PC-3 (cell line): ENCODE measurements at regions not wholly inside any gene's neighbourhood (a gene's known extent, or its start where the extent isn't known, plus 50 kb on each side); places are given as distances from the start of the nearest gene placed in this dataset.

Experiments
- ATAC-seq: fragments of 200-7000 bp; cut with Tn5 transposase; 2 replicates; pipeline ENCODE4 v1.9.1; 2020; ENCODE audit warnings: mild to moderate bottlenecking, moderate library complexity
- BruUV-seq: library from RNA; stranded (reverse); fragments of 400-500 nt; replicated peaks from 2 replicates; lab custom pipeline; 2021; lab: Mats Ljungman, UMichigan
- CTCF ChIA-PET: fragments of 300-600 bp; sonication (Branson Sonifier 250); formaldehyde crosslinking; loops from one replicate; lab custom pipeline; 2022; ENCODE audit warnings: antibody characterized with exemption; lab: Charles Lee
- POLR2A ChIA-PET: fragments of 300-600 bp; sonication (Branson Sonifier 250); formaldehyde crosslinking; loops from one replicate; lab custom pipeline; 2022; ENCODE audit warnings: antibody characterized with exemption; ENCODE audit not compliant: unreplicated experiment; lab: Charles Lee
- DNase-seq: peaks from one replicate; pipeline ENCODE4 v3.0.0-alpha.2; 2015
- H2AFZ ChIP-seq: fragments of 300-600 bp; sonication (generic); 2 replicates; pipeline ENCODE4 v1.6.0; 2016; ENCODE audit warnings: antibody characterized with exemption, low read length
- H3F3A ChIP-seq: fragments of 300-600 bp; sonication (generic); one replicate; pipeline ENCODE4 v1.6.0; 2017; ENCODE audit warnings: antibody characterized with exemption, low read length, control low read depth, mild to moderate bottlenecking; ENCODE audit not compliant: unreplicated experiment
- H3K27ac ChIP-seq: fragments of 300-600 bp; sonication (generic); 2 replicates; pipeline ENCODE4 v1.5.1; 2016; ENCODE audit warnings: mild to moderate bottlenecking, low read length
- H3K27me3 ChIP-seq: fragments of 300-600 bp; sonication (generic); 2 replicates; pipeline ENCODE4 v1.6.1; 2016; ENCODE audit warnings: low read length, mixed read lengths
- H3K36me3 ChIP-seq: fragments of 300-600 bp; sonication (generic); 2 replicates; pipeline ENCODE4 v1.6.1; 2016; ENCODE audit warnings: low read depth, mixed run types, low read length, mixed read lengths
- H3K4me1 ChIP-seq: fragments of 300-600 bp; sonication (generic); 2 replicates; pipeline ENCODE4 v1.5.1; 2016; ENCODE audit warnings: low read length; ENCODE audit not compliant: insufficient read depth
- H3K4me2 ChIP-seq: fragments of 300-600 bp; sonication (generic); 2 replicates; pipeline ENCODE4 v1.6.0; 2016; ENCODE audit warnings: low read length
- H3K4me3 ChIP-seq: fragments of 300-600 bp; sonication (generic); 2 replicates; pipeline ENCODE4 v1.5.1; 2016; ENCODE audit warnings: mild to moderate bottlenecking, low read length, mixed read lengths
- H3K79me2 ChIP-seq: fragments of 300-600 bp; sonication (generic); 2 replicates; pipeline ENCODE4 v1.6.1; 2017; ENCODE audit warnings: low read length, mixed read lengths
- H3K9ac ChIP-seq: fragments of 300-600 bp; sonication (generic); 2 replicates; pipeline ENCODE4 v1.6.0; 2016; ENCODE audit warnings: mild to moderate bottlenecking, low read length
- H3K9me2 ChIP-seq: fragments of 300-600 bp; sonication (generic); replicated peaks from 2 replicates; pipeline ENCODE4 v1.6.1; 2016; ENCODE audit warnings: mixed run types, low read length, mixed read lengths
- H3K9me3 ChIP-seq: fragments of 300-600 bp; sonication (generic); 2 replicates; pipeline ENCODE4 v1.6.1; 2016; ENCODE audit warnings: low read length, mixed read lengths
- H4K20me1 ChIP-seq: fragments of 300-600 bp; sonication (generic); 2 replicates; pipeline ENCODE4 v1.6.1; 2016; ENCODE audit warnings: low read length, mixed read lengths
- CTCF ChIP-seq: fragments of 300-600 bp; sonication (generic); conservative IDR thresholded peaks from 2 replicates; pipeline ENCODE4 v1.5.1; 2017; ENCODE audit warnings: antibody characterized with exemption, low read depth, mild to moderate bottlenecking, low read length
- EZH2 ChIP-seq: fragments of 300-600 bp; sonication (generic); IDR thresholded peaks from one replicate; pipeline ENCODE4 v1.6.1; 2017; ENCODE audit warnings: antibody characterized with exemption, mild to moderate bottlenecking, low read length; ENCODE audit not compliant: unreplicated experiment
- EZH2phosphoT487 ChIP-seq: fragments of 300-600 bp; sonication (generic); IDR thresholded peaks from 2 replicates; pipeline ENCODE4 v1.6.1; 2018; ENCODE audit warnings: mild to moderate bottlenecking, antibody characterized with exemption, low read length, borderline replicate concordance
- intact Hi-C: fragments of 100-400 bp; cut with micrococcal nuclease; formaldehyde crosslinking; loops from 2 replicates; pipeline ENCODE4 v1.9.0; 2023

GRCh38 chr1:81158592-81158991 lies 642.1 kb upstream of the ADGRL2 start:
- ATAC-seq, result no peak
- H2AFZ ChIP-seq, result no peak overlapping the region
- H3K9me2 ChIP-seq, result no peaks in the 10 kb centered on the region
- H4K20me1 ChIP-seq, result no peaks in the 10 kb centered on the region
- H3K4me3 ChIP-seq, result no peak overlapping the region
- H3K9ac ChIP-seq, result no peak overlapping the region
- H3K27ac ChIP-seq, result no peak overlapping the region
- H3F3A ChIP-seq, result no peaks in the 10 kb centered on the region
- ChIA-PET CTCF (no interaction called here), POLR2A (no interaction called here)
- no peaks in the 10 kb centered on the region for H3K9me3 ChIP-seq
- TF ChIP-seq EZH2phosphoT487 (no peak), EZH2 (no peak), CTCF (no peak)
- no peaks in the 10 kb centered on the region for H3K27me3 ChIP-seq
- BruUV-seq, result no TSS peak
- no peaks in the 10 kb centered on the region for H3K79me2 ChIP-seq
- intact Hi-C loops, result no loop called here
- no peaks in the 10 kb centered on the region for H3K36me3 ChIP-seq
- H3K4me1 ChIP-seq, result no peaks in the 10 kb centered on the region
- no peak overlapping the region for H3K4me2 ChIP-seq
- no peak for DNase-seq

DNA sequence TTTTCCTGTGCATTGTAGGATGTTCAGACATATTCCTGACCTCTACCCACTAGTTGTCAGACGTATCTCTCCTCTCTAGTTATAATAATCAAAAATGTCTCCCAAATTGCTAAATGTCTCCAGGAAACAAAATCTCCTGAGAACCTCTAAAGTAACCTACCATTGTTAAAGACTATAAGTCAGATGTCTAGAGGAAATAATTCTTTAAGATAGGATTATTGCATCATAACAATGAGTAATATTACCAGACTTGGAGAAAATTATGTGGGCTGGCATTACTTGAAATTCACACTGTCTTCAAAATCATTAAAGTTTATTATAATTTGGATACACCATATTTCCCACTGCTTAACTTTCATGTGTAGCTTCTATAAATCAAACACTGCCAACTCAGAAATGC lies 643.0 kb upstream of the ADGRL2 start:
- Histone ChIP-seq H4K20me1 (no peaks in the 10 kb centered on the region), H3K4me3 (no peak overlapping the region), H3K9me3 (no peaks in the 10 kb centered on the region), H2AFZ (no peak overlapping the region), H3K27me3 (no peaks in the 10 kb centered on the region), H3K27ac (no peak overlapping the region), H3K36me3 (no peaks in the 10 kb centered on the region), H3K4me2 (no peak overlapping the region), H3K79me2 (no peaks in the 10 kb centered on the region), H3K4me1 (no peaks in the 10 kb centered on the region), H3F3A (no peaks in the 10 kb centered on the region), H3K9ac (no peak overlapping the region), H3K9me2 (no peaks in the 10 kb centered on the region)
- ChIA-PET CTCF (no interaction called here), POLR2A (no interaction called here)
- no peak for DNase-seq
- TF ChIP-seq EZH2, result no peak
- no peak for TF ChIP-seq CTCF
- no peak for TF ChIP-seq EZH2phosphoT487
- BruUV-seq, result no TSS peak
- intact Hi-C loops, result no loop called here
- ATAC-seq, result no peak

DNA sequence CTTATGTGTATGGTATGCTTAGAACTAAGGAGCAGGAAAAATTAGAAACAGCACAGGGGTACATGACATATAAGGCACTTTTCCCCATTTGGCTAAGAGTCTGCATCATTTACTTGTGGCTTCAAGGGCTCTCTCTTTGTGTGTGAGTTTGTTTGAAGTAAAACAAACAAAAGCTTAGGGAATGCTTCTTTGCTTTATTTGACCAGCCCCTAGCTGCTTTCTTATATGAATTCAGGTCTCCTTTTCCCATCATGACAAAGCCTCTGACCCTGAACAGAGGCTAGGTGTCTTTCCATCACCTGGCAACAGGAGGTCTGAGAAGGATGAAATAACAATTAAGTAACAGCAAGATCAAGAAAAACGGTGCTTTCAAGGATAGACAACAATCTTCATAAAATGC lies 643.8 kb upstream of the ADGRL2 start:
- no peak overlapping the region for H3K4me3 ChIP-seq
- POLR2A ChIA-PET, result no interaction called here
- no peaks in the 10 kb centered on the region for H3K36me3 ChIP-seq
- no peaks in the 10 kb centered on the region for H3F3A ChIP-seq
- no peaks in the 10 kb centered on the region for H3K4me1 ChIP-seq
- intact Hi-C loops, result no loop called here
- no peak for ATAC-seq
- H3K9ac ChIP-seq, result no peak overlapping the region
- H3K79me2 ChIP-seq, result no peaks in the 10 kb centered on the region
- no peaks in the 10 kb centered on the region for H3K9me3 ChIP-seq
- no peak overlapping the region for H3K4me2 ChIP-seq
- DNase-seq, result no peak
- H3K27ac ChIP-seq, result no peak overlapping the region
- no TSS peak for BruUV-seq
- CTCF ChIA-PET, result no interaction called here
- TF ChIP-seq EZH2 (no peak), EZH2phosphoT487 (no peak), CTCF (no peak)
- H4K20me1 ChIP-seq, result no peaks in the 10 kb centered on the region
- no peaks in the 10 kb centered on the region for H3K9me2 ChIP-seq
- H2AFZ ChIP-seq, result no peak overlapping the region
- no peaks in the 10 kb centered on the region for H3K27me3 ChIP-seq
